ENCODE measurements at regions not wholly inside any gene's neighbourhood (a gene's known extent, or its start where the extent isn't known, plus 50 kb on each side); places are given as distances from the start of the nearest gene placed in this dataset.

DNA sequence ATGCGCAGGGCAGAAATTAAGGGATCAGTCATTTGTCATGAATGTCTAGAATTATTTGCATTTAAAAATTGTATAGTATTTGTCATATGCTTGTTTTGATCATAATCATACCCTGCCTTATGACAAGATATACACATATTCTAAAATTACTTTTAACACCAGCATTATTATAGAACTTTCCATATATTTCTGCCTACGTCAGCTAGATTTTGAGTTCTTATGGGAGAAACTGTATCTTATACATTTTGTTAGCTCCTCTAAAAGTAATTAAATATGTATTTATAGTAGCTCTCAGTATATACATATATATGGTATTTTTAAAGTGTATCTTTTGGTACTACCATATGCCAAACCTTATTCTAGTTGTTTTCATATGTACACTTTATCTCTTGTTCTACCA is 441.9 kb downstream of the CPS1 start:
- Histone ChIP-seq H3K27me3 (ENCODE audit: insufficient read depth, low read length) (no peaks in the 10 kb centered on the region), H3K9me3 (ENCODE audit: control insufficient read depth in 1 of 2, insufficient read depth in 1 of 2, low read depth in 1 of 2, low read length in 2 of 2) (no peaks in the 10 kb centered on the region), H3K36me3 (ENCODE audit: control insufficient read depth in 1 of 2, insufficient read depth in 2 of 2, low read length in 2 of 2) (no peaks in the 10 kb centered on the region), H3K4me1 (ENCODE audit: control insufficient read depth in 1 of 2, insufficient read depth in 2 of 2, low read length in 2 of 2) (no peaks in the 10 kb centered on the region), H3K4me3 (replicated peaks in 1 of 2; ENCODE audit: low read depth in 1 of 2, low read length in 2 of 2) (no peak overlapping the region), H2AFZ (ENCODE audit: low read depth, low read length, poor library complexity, severe bottlenecking) (no peak overlapping the region), H4K20me1 (ENCODE audit: insufficient read depth) (no peaks in the 10 kb centered on the region), H3K9ac (ENCODE audit: low read length) (no peak overlapping the region), H3K79me2 (ENCODE audit: insufficient read depth, low read length) (no peaks in the 10 kb centered on the region), H3K27ac (ENCODE audit: low read depth, low read length) (no peak overlapping the region), H3K4me2 (ENCODE audit: low read length) (no peak overlapping the region), H3K9me2 (ENCODE audit: insufficient read depth) (no peaks in the 10 kb centered on the region)
- BruUV-seq (replicated peaks): no TSS peak
- ChIA-PET CTCF (no interaction called here), RAD21 (ENCODE audit: low non-redundant PET in 1 of 2, low total read pairs in 2 of 2, uncharacterized antibody in 2 of 2, unreplicated experiment in 2 of 2) (interaction anchor here in 1 of 2 experiments (0.6 kb wide), 1 partner anchor 72 kb away, joined by 3 read pairs; no protein-coding TSS in a partner anchor), POLR2A (no interaction called here)
- TF ChIP-seq ELF1 (IDR thresholded peaks at IDR 0.05; ENCODE audit: borderline replicate concordance, low read depth): no peak
- DNase-seq (ENCODE audit: low read depth, low spot score): no peak
- intact Hi-C loops (cut with micrococcal nuclease): no loop called here
- ATAC-seq: no peak

DNA sequence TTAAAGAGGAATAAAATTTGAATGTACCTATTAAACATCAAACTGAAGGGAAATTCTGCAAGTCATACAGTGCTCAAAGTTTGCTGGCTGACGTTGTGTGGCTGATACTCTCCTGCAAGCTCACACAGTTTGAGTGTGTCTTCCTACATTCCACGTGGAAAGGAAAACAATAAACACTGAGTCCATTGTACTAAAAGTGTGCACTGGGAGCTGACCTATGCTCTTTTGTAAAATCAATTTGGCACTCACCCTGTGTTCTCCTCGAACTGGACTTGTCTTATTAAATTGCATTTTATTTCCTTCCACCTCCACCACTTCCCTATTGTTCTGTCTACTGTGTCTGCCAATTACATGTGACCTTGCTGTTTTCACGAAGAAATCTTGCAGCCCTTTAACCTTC is 458.0 kb downstream of the CPS1 start:
- no peak for DNase-seq (ENCODE audit: low read depth, low spot score)
- H3K9me3 ChIP-seq (ENCODE audit: control insufficient read depth in 1 of 2, insufficient read depth in 1 of 2, low read depth in 1 of 2, low read length in 2 of 2): no peaks in the 10 kb centered on the region
- H3K9ac ChIP-seq (ENCODE audit: low read length): no peak overlapping the region
- intact Hi-C loops (cut with micrococcal nuclease): no loop called here
- RAD21 ChIA-PET (ENCODE audit: low non-redundant PET in 1 of 2, low total read pairs in 2 of 2, uncharacterized antibody in 2 of 2, unreplicated experiment in 2 of 2): no interaction called here
- no peaks in the 10 kb centered on the region for H3K4me1 ChIP-seq (ENCODE audit: control insufficient read depth in 1 of 2, insufficient read depth in 2 of 2, low read length in 2 of 2)
- H3K9me2 ChIP-seq (ENCODE audit: insufficient read depth): no peaks in the 10 kb centered on the region
- CTCF ChIA-PET: no interaction called here
- TF ChIP-seq SP1 (IDR thresholded peaks at IDR 0.05; ENCODE audit: low read depth): no peak
- TF ChIP-seq CEBPB (IDR thresholded peaks at IDR 0.05; ENCODE audit: low read depth): no peak
- TF ChIP-seq JUND (IDR thresholded peaks at IDR 0.05): no peak
- TF ChIP-seq SRF (IDR thresholded peaks at IDR 0.05; ENCODE audit: low read depth): no peak
- TF ChIP-seq CBX3 (IDR thresholded peaks at IDR 0.05; ENCODE audit: low read depth): no peak
- no peak for TF ChIP-seq ELF1 (IDR thresholded peaks at IDR 0.05; ENCODE audit: borderline replicate concordance, low read depth)
- TF ChIP-seq EZH2phosphoT487 (IDR thresholded peaks at IDR 0.05; ENCODE audit: borderline replicate concordance): no peak
- no peak for TF ChIP-seq TCF7L2 (IDR thresholded peaks at IDR 0.05; ENCODE audit: borderline replicate concordance, extremely low read depth, insufficient read depth, insufficient read length)
- TF ChIP-seq RAD21 (IDR thresholded peaks at IDR 0.05; ENCODE audit: low read depth): no peak
- TF ChIP-seq, protein P1, sequence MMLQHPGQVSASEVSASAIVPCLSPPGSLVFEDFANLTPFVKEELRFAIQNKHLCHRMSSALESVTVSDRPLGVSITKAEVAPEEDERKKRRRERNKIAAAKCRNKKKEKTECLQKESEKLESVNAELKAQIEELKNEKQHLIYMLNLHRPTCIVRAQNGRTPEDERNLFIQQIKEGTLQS (IDR thresholded peaks at IDR 0.05): no peak
- TF ChIP-seq FOSL1 (IDR thresholded peaks at IDR 0.05; ENCODE audit: low read depth): no peak
- TF ChIP-seq ZNF274 (IDR thresholded peaks at IDR 0.05; ENCODE audit: low read depth, low read length): no peak
- TF ChIP-seq, protein P2, sequence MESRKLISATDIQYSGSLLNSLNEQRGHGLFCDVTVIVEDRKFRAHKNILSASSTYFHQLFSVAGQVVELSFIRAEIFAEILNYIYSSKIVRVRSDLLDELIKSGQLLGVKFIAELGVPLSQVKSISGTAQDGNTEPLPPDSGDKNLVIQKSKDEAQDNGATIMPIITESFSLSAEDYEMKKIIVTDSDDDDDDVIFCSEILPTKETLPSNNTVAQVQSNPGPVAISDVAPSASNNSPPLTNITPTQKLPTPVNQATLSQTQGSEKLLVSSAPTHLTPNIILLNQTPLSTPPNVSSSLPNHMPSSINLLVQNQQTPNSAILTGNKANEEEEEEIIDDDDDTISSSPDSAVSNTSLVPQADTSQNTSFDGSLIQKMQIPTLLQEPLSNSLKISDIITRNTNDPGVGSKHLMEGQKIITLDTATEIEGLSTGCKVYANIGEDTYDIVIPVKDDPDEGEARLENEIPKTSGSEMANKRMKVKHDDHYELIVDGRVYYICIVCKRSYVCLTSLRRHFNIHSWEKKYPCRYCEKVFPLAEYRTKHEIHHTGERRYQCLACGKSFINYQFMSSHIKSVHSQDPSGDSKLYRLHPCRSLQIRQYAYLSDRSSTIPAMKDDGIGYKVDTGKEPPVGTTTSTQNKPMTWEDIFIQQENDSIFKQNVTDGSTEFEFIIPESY (IDR thresholded peaks at IDR 0.05; ENCODE audit: extremely low read depth, insufficient replicate concordance, low read length): no peak
- no peak for TF ChIP-seq POLR2A (IDR thresholded peaks at IDR 0.05; ENCODE audit: borderline replicate concordance, extremely low read depth, insufficient read depth, insufficient read length)
- no peak for TF ChIP-seq EZH2 (IDR thresholded peaks at IDR 0.05)
- TF ChIP-seq, protein P3, sequence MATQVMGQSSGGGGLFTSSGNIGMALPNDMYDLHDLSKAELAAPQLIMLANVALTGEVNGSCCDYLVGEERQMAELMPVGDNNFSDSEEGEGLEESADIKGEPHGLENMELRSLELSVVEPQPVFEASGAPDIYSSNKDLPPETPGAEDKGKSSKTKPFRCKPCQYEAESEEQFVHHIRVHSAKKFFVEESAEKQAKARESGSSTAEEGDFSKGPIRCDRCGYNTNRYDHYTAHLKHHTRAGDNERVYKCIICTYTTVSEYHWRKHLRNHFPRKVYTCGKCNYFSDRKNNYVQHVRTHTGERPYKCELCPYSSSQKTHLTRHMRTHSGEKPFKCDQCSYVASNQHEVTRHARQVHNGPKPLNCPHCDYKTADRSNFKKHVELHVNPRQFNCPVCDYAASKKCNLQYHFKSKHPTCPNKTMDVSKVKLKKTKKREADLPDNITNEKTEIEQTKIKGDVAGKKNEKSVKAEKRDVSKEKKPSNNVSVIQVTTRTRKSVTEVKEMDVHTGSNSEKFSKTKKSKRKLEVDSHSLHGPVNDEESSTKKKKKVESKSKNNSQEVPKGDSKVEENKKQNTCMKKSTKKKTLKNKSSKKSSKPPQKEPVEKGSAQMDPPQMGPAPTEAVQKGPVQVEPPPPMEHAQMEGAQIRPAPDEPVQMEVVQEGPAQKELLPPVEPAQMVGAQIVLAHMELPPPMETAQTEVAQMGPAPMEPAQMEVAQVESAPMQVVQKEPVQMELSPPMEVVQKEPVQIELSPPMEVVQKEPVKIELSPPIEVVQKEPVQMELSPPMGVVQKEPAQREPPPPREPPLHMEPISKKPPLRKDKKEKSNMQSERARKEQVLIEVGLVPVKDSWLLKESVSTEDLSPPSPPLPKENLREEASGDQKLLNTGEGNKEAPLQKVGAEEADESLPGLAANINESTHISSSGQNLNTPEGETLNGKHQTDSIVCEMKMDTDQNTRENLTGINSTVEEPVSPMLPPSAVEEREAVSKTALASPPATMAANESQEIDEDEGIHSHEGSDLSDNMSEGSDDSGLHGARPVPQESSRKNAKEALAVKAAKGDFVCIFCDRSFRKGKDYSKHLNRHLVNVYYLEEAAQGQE (IDR thresholded peaks at IDR 0.05; ENCODE audit: low read depth): no peak
- H3K79me2 ChIP-seq (ENCODE audit: insufficient read depth, low read length): no peaks in the 10 kb centered on the region
- H3K27me3 ChIP-seq (ENCODE audit: insufficient read depth, low read length): no peaks in the 10 kb centered on the region
- POLR2A ChIA-PET: no interaction called here
- H2AFZ ChIP-seq (ENCODE audit: low read depth, low read length, poor library complexity, severe bottlenecking): no peak overlapping the region
- ATAC-seq: no peak
- BruUV-seq (replicated peaks): no TSS peak
- H3K27ac ChIP-seq (ENCODE audit: low read depth, low read length): no peak overlapping the region
- H3K36me3 ChIP-seq (ENCODE audit: control insufficient read depth in 1 of 2, insufficient read depth in 2 of 2, low read length in 2 of 2): no peaks in the 10 kb centered on the region
- no peaks in the 10 kb centered on the region for H4K20me1 ChIP-seq (ENCODE audit: insufficient read depth)
- no peak overlapping the region for H3K4me2 ChIP-seq (ENCODE audit: low read length)
- no peak overlapping the region for H3K4me3 ChIP-seq (replicated peaks in 1 of 2; ENCODE audit: low read depth in 1 of 2, low read length in 2 of 2)

All from HCT116 (cell line).